GM12892 (cell line): ENCODE measurements at regions not wholly inside any gene's neighbourhood (a gene's known extent, or its start where the extent isn't known, plus 50 kb on each side); places are given as distances from the start of the nearest gene placed in this dataset.
"Not testable (repeated sequence)": the region's sequence is repeated elsewhere in the genome, so short reads cannot be mapped to it uniquely, and the experiment has no call there.

Source experiments
- POLR2A ChIP-seq: IDR thresholded peaks from 2 replicates; pipeline ENCODE4 v1.6.1; 2011; ENCODE audit warnings: low read depth, low read length, control low read depth
- POLR2AphosphoS5 ChIP-seq: IDR thresholded peaks from 2 replicates; pipeline ENCODE4 v1.6.1; 2011; ENCODE audit warnings: low read depth, low read length, control low read depth

DNA sequence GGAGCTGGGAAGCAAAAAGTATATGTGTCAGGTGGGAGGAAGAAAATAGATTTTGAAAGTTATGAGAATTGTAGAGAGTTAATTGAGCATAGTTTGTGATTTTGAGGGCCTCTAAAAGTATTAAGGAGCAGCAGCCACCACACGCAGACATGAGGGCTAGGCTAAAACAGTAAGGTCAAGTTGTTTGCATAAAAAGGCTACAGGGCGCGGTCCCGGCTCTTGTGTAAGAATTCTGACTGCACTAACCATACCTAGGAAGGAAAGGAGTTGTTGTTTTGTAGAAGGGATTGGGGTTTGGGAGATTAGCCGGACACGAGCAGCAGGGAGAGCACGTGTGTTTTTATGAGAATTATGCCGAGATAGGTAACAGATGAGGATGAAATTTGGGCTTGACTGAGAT, 207.2 kb upstream of the ELL2 start:
- not testable (repeated sequence) for TF ChIP-seq POLR2A, POLR2AphosphoS5
